G401 (cell line): ENCODE measurements at regions not wholly inside any gene's neighbourhood (a gene's known extent, or its start where the extent isn't known, plus 50 kb on each side); places are given as distances from the start of the nearest gene placed in this dataset.
"Not testable (repeated sequence)": the region's sequence is repeated elsewhere in the genome, so short reads cannot be mapped to it uniquely, and the experiment has no call there.

Source experiments
- DNase-seq: peaks from one replicate; pipeline ENCODE4 v3.0.0-alpha.2; 2015; ENCODE audit warnings: low spot score
- in situ Hi-C: cut with HindIII; loops from 2 replicates; pipeline ENCODE4 v1.10.0; 2016; ENCODE audit warnings: low sequenced_read_pairs, mixed read lengths

GRCh38 chr4:107472265-107472948, 247.6 kb downstream of the PAPSS1 start:
- in situ Hi-C loops = no loop called here
- no peak for DNase-seq

DNA sequence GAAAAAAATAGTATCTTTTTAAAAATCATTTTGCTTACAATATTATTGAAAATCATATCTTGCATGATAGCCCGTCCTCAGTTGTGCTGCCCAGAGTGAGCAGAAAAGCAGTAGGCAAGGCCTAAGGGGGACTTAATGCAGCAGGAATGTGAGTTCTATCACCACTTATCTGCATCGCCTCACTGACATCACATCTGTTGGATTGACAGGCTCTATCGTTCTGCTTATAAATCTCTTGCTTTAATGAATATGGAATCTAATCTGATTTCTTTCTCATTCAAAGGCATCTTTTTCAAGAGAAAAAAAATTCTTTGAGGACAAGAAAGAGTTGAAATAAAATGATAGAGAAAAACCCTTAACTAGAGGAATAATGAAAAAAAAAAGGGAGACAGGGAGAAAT, 249.9 kb downstream of the PAPSS1 start:
- DNase-seq = no peak
- in situ Hi-C loops = no loop called here

- in situ Hi-C loops = no loop called here
- DNase-seq = no peak
Observed at GRCh38 chr4:107468812-107469211, 251.2 kb downstream of the PAPSS1 start.

- in situ Hi-C loops = no loop called here
- no peak for DNase-seq
Observed at GRCh38 chr4:107468156-107468555, 251.9 kb downstream of the PAPSS1 start.

DNA sequence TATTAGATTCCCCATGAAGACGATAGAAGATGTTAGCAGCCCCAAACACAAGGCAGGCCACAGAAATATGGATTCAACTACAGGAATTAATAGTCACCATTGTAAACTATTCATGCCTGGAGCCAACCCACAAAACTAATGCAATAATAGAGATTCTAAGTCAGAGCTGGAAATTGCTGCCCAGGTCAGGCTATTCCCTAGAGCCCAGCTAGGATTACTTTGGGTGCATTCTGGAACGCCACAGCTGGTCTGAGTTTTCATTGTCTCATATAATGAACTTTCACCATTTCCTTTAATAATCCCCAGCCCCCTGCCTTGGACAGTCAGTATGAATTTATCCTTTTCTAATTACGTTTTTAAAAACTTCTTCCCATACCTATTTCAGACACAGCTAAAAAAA, 252.6 kb downstream of the PAPSS1 start:
- in situ Hi-C loops = no loop called here
- DNase-seq = no peak

DNA sequence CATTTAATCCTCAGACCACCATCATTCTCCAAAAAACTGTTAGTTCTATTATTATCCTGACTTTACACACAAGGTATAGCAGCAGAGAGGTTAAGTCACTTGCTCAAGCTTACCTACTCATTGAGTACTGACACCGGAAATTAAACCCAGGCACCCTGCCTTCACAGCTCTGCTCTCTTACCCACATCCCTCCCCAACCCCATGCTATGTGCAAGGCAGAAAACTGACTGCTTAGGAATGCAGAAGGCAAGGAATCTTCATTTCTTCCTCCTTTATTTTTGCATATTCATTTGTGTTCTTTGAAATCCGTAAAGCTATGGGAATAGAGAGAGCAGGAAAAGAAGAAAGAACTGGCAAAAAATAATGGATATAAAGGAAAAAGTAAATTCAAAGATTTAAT, 261.8 kb downstream of the PAPSS1 start:
- no peak for DNase-seq
- in situ Hi-C loops = no loop called here

- in situ Hi-C loops = no loop called here
- DNase-seq = no peak
Observed at GRCh38 chr4:107453987-107454386, 266.0 kb downstream of the PAPSS1 start.

DNA sequence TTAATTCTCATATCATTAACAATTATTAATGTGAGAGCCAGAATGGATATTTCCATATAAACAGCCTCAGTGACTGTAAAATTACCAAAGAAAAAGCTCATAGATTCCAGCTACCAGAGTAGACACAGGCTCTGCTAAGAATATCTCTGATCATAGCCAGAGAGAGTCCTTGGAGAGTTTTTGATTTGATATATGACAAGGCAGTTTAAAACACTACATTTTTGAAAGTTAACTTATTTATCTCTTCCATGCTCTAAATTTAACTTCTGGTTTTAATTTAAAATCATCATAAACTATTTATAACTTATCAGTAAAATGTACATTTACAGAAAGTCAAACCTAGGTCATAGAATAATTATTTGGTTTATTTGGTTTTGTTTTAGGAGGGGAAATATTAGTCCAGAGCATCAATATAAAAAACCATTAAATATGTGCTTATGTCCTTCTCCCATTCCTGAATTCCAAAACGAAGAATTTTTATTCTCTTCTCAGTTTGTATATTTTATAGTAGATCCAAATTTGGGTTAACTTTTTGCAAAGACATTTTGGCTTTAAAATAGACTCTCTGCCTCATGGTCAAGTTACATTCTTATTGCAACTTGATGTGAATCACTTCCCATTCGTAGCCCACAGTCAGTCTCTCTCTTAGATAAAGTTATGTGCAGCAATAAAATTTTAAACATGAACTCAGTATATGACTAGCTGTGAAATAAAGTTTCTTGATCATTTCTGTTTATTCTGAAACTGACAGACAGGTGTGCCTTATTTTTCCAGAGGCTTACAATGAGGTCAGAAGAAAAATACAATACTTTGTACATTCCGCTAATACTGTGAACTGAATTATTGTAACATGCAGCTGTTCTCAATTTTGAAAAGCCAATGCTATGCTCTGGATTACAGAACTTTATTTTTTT, 267.1 kb downstream of the PAPSS1 start:
- in situ Hi-C loops = no loop called here
- no peak for DNase-seq

GRCh38 chr4:107449611-107450369, 270.2 kb downstream of the PAPSS1 start:
- DNase-seq = no peak
- in situ Hi-C loops = no loop called here

DNA sequence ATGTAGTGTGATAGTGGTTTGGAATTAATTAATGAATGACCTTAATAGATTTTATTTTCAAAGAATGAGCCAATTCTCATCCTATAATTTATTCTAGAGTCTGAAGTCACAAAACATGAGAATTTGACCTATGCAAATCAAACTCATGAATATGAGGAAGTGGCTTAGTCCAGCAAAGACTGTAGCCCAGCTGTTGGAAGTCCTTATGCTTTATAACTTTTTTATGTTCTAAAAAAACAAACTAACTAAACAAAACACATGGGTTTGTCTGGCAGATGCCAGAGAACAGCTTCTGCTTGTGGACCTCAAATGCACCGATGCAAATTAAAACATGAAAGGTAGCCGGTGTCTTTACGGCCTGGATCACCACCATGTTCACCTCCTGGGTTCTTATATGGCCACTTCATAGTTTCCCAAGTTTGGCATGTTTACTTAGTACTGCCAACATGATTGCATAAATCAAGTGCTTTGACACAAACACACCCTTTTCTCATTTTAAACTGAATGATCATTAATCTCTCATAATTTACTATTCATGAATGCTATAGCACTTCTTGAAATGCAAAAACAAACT, 277.4 kb downstream of the PAPSS1 start:
- in situ Hi-C loops = no loop called here
- DNase-seq = no peak

DNA sequence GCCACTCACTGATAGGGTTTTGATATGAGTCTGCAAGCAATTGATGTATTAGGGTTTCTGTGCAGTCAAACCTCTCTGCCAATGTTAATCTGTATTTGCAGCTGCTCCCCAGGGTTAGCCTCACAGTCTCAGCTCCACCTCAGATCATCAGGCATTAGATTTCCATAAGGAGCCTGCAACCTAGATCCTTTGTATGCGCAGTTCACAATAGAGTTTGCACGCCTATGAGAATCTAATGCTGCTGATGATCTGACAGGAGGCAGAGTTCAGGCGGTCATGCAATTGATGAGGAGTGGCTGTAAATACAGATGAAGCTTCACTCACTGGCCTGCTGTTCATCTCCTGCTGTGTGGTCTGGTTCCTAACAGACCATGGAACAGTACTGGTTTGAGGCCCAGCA, 280.6 kb downstream of the PAPSS1 start:
- no peak for DNase-seq
- in situ Hi-C loops = no loop called here

GRCh38 chr4:107436471-107436870, 283.6 kb downstream of the PAPSS1 start:
- DNase-seq, in situ Hi-C loops: not testable (repeated sequence)

- no peak for DNase-seq
- in situ Hi-C loops = no loop called here
Observed at GRCh38 chr4:107432451-107432850, 287.6 kb downstream of the PAPSS1 start.

- in situ Hi-C loops = no loop called here
- DNase-seq = no peak
Observed at GRCh38 chr4:107423677-107424405, 296.2 kb downstream of the PAPSS1 start.

- in situ Hi-C loops, DNase-seq: not testable (repeated sequence)
Observed at GRCh38 chr4:107419536-107419935, 300.5 kb downstream of the PAPSS1 start.

GRCh38 chr4:107419052-107419451, 301.0 kb downstream of the PAPSS1 start:
- no peak for DNase-seq
- in situ Hi-C loops = no loop called here

DNA sequence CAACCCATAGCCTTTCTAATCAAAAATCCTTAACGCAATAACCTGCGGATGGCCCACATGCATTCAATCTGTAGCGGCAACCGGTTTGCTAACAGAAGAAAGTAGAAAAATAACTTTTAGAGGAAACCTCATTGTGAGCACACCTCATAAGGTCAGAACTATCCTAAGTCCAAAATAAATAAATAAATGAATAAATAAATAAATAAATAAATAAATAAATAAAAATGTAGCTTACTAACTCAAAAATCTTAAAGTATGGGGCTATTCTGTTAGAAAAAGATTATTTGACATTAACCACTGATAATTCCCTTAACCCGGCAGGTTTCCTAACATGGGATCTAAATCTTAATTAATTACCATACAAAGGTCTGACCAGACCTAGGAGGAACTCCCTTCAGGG, 304.5 kb downstream of the PAPSS1 start:
- DNase-seq, in situ Hi-C loops: not testable (repeated sequence)

DNA sequence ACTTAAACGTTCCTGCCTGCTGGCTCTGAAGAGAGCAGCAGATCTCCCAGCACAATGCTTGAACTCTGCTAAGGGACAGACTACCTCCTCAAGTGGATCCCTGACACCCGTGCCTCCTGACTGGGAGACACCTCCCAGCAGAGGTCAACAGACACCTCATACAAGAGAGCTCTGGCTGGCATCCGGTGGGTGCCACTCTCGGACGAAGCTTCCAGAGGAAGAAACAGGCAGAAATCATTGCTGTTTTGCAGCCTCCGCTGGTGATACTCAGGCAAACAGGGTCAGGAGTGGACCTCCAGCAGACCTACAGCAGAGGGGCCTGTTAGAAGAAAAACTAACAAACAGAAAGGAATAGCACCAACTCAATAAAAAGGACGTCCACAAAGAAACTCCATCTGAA, 310.2 kb downstream of the PAPSS1 start:
- DNase-seq, in situ Hi-C loops: not testable (repeated sequence)

- in situ Hi-C loops = no loop called here
- no peak for DNase-seq
Observed at GRCh38 chr4:107408968-107409367, 311.1 kb downstream of the PAPSS1 start.
